Stimulated activated CD4-positive, alpha-beta T cell treated with anti-CD3 and anti-CD28 coated beads, Interleukin-4, amount 100 ng/mL, for 4 hours (primary cell): ENCODE measurements at regions not wholly inside any gene's neighbourhood (a gene's known extent, or its start where the extent isn't known, plus 50 kb on each side); places are given as distances from the start of the nearest gene placed in this dataset.

ENCODE experiments used
- DNase-seq, 2 experiments: peaks; one replicate each; pipeline ENCODE4 v3.0.0-alpha.2; 2020

DNA sequence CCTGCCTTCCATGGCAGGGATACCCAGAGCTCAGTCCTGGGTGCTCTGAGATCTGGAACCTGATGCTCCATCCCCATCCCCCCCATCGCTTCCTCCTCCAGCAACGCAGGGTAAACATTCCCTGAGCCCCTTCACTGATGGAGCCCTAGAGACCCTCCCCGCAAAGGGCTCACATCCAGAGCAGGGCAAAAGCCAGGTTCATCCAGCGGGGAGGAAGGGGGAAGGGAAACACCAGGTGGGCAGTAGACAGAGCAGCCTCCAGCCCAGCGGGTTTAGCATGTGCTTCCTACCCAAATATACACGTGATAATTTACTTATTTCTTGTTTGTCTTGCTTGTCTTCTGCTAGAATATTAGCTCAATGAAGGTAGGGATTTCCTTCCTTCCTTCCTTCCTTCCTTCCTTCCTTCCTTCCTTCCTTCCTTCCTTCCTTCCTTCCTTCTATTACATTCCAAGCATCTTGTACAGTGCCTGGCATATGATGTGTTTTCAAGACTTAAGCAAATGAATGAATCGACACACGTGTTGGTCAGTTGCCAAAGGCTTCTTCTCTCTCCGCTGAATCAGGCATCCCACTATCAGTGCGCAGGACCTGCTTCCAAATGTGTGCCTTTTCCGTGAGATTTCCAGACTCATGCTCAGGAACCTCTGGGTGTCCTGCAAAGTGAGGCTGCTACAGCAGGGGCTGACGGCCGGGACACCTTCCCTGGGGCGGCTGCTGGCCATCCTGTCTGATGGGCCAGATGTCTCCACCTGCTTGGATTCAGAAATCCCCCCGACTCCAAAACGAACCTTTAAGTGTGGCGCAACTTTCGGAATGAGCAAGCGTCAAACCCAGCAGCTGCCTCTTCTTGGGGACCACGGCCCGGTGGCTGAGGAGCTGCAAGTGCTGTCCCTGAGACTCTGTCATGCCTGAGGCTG is 955.1 kb downstream of the BRD1 start:
- no peak for DNase-seq

DNA sequence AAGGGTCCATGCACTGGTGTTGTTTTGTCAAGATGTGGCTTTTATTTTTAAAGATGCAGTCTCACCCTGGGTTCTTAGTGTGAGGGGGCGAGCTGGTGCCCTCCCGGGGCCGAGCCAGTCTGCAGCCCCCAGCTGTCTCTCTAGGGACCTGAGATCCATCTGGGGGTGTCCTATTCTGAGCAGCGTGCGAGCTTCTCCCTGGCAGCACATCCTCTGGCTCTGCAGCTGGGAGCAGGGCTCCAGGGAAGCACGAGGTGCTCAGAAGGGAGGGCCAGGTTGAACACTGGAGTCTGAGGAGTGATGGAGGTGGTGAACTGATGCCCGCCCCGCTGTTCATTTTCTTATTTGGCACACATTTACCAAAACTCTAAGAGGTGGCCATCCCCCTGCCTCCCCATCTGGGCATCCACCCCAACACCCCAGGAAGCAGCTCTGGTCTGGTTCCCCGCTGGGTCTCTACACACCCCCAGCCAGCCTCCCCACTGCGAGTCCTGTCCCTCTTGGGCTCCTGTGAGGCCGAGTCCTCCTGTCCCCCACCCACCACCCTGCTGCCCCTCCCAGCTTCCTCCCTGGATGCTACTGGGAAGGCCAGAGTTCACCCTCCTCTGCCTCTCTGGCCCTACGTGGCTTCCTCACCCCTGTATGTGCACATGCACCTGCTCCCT is 956.4 kb downstream of the BRD1 start:
- no peak for DNase-seq

- DNase-seq = no peak
These were observed 957.2 kb downstream of the BRD1 start for GRCh38 chr22:48870436-48870835.

GRCh38 chr22:48869788-48870187 is 957.9 kb downstream of the BRD1 start:
- DNase-seq = no peak

DNA sequence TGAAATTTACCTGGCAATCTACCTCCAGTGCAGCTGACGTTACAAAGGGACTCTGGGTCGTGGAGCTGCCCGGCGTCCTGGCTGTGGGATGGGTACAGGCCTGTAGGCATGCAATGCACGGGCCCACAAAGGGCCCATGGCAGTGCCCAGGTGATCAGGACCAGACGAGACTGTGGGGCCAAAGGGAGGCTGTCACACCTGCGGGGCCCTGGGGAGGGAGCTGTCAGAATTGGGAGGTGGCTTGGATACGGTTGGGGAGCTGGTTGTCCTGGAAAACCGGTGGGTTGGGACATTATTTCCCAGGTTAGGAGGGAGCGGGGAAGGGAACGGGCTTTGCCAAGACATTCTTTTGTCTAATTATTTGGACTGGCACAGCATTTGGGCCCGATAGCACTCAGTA is 958.5 kb downstream of the BRD1 start:
- DNase-seq = no peak

GRCh38 chr22:48868554-48868953 is 959.1 kb downstream of the BRD1 start:
- no peak for DNase-seq

DNA sequence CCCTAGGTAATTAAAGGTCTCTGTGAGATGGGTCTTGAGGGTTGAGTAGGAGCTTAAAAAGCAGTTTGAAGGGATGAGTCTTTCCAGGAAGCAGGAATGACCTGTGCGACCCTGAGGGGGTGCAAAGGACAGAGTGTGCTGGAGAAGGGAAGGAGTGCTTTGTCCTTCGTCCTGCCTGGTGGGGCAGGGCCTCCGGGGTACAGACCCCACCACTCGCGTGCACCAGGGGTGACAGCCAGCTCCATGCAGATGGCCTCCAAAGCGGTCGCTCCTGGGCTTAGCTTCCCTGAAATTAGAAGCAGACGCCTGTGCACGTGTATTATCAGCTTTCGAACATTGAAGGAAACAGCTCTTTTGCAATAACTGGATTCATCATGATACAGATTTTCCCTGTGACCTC is 959.8 kb downstream of the BRD1 start:
- no peak for DNase-seq

- DNase-seq = no peak
These were observed 960.6 kb downstream of the BRD1 start for GRCh38 chr22:48866906-48867681.

GRCh38 chr22:48864748-48865147 is 962.9 kb downstream of the BRD1 start:
- no peak for DNase-seq

DNA sequence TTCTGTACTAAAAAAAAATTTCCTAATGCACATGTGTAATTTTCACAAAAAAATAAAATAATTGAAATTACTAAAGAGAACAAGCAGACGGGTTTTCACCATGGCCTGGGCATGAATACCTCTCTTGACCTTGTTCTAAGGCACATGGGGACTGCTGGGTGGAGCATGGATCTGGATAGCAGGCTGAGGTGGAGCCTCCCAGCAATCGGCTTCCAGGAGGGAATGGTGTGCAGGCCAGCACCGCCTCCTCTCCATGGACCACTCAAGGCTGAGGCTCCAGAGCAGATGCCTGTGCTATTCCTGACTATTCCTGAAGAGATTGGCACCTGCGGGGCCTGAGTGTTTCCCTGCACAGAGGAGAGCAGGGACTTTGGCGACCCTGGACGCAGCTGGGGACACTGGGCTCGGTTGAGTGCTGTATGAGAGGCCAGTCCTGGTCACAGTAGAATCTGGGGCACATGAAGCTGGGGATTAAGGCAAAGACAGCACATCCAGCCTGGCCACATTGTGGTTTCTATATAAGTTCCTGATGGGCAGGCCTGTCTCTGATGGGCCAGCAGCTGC is 963.6 kb downstream of the BRD1 start:
- no peak for DNase-seq

- no peak for DNase-seq
These were observed 967.1 kb downstream of the BRD1 start for GRCh38 chr22:48860557-48860956.

GRCh38 chr22:48858856-48859255 is 968.8 kb downstream of the BRD1 start:
- DNase-seq = no peak

DNA sequence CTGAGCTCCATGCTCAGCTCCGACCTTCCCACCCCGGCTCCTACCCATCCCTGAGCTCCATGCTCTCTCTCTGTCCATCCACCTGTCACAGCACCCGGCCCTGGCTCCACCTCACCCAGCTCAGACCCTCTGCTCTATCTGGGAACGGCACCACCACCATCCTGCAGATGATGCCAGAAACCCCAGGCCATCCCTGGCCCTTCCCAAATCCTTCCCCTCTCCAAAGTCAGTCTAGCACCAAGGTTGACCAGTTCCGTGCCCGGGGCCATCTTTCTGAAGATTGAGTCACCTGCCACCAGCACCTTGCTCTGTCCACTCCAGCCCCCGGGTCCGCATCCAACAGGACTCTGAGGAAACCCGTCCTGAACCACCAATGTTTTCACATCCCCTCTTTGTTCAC is 969.6 kb downstream of the BRD1 start:
- no peak for DNase-seq

DNA sequence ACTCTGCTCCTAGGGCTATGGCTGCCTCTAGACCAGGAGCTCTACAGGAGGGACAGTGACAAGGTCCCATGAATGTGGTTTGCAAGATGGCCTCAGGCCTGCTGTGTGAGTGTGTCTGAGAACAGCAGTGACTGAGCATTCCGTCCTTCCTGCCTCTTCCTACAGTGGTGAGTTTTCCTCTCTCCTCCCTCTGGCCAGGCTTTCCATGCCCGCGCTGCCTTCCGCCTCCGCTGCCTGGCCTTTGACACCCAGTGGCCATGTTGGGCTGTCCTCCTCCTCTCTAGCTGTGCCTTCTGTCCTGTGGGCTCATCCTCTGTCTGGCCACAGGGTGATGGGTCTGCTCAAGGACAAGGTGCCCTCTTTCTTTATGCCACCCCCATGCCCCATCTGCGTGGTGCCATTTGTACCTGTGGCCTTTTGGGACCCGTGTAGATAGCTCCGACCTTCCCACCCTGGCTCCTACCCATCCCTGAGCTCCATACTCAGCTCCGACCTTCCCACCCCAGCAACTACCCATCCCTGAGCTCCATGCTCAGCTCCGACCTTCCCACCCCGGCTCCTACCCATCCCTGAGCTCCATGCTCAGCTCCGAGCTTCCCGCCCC is 970.4 kb downstream of the BRD1 start:
- no peak for DNase-seq

DNA sequence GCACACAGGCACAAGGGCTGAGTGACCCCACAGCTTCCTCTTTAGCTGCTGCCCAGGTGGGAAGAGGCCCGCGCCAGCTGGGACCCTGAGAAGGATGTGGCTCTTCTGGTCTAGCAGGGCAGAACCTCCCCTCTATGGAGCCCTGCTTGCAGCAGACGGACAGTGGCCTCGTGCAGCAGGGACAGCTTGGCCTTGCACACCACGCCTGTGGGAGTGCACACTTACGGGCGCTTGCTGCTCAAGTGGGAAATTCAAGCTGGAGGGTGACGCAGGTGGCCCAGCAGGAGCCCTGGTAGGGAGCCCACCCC is 971.4 kb downstream of the BRD1 start:
- DNase-seq = no peak

GRCh38 chr22:48855593-48856307 is 971.9 kb downstream of the BRD1 start:
- no peak for DNase-seq

DNA sequence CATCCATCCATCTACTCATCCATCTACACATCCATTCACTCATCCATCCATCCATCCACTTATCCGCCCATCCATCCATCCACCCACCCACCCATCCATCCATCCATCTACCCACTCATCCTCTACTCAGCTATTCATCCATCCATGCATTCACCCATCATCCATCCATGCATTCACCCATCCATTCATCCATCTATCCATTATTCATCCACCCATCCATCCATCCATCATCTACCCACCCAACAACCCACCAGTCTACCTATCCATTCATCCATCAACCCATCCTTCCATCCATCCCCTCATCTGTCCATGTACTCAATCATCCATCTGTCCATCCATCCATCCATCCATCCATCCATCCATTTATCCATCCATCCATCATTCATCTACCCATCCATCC is 972.7 kb downstream of the BRD1 start:
- DNase-seq = no peak

GRCh38 chr22:48853627-48854240 is 973.9 kb downstream of the BRD1 start:
- DNase-seq = no peak

GRCh38 chr22:48851933-48852549 is 975.6 kb downstream of the BRD1 start:
- DNase-seq = no peak

DNA sequence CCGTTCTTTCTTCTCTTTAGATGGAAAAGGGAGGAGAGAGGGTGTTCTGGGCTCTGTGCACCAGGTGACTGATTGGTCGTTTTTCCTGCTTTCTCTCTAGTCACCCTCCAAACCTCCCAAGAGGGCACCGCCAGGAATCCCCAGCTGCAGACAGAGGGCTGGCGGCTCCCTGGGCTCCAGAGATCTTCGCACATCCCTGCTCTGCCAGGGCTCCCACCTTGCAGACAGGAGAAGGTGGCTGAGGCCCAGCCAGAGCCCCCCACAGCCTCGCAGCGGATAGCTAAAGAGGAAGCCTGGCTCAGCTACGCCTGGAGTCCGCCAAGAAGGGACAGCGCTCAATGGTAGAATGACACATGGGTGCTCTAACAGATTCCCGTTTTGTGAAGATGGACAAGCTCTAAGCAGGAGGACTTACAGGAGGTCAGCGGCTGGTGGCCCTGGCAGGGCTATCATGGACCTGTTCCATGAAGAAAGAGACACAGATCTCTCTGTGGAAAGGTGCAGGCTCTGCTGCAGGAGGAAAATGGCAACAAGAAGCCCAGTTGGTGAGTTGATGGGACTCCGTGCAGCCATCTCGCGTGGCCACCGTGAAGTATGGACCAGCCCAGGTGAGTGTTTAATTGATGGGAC is 976.9 kb downstream of the BRD1 start:
- DNase-seq = no peak
